ENCODE measurements at regions not wholly inside any gene's neighbourhood (a gene's known extent, or its start where the extent isn't known, plus 50 kb on each side); places are given as distances from the start of the nearest gene placed in this dataset.

DNA sequence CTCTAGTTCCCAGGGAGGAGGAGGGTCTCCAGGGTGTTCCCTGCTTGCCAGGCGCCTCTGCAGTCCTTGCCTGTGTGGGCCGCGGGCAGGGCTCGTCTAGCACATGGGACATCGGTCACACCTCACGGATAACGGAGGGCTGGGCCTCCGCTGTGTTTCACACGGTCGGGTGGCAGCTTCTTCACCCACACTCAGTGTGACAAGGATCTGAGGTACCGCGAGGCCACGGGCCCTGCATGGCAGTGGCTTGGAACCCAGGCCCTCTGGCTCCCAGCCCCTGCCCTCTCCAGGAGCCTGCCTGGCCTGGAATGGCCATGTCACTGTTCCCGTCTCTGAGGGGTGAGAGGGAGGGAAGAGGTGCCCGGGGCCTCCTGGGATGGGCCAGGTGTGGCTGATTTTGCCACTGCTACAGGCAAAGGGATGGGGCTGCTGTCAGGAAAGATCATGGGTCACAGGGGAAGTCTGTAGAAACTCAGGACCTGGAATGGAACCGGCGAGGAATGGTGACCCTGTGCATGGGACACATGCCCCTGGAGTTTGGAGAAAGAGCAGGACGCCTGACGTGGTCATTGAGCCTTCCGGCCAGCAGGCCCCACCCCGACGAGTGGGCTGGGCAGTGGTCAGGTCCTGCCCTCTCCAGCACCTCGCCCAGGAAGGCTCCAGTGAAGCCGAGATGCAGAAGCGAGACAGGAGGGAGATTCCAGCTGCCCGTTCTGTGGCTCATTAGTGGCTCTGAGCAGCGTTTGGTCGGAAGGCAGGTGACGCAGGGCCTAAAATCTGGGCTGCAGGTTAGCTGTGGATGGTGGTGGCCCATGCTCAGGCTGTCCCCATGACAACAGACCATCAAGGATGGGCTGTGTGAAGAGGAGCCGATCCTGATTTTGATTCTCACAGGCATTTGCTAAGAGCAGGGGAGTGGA, 76.5 kb upstream of the GSE1 start:
- H3K4me3 ChIP-seq (ENCODE audit: low read depth, low read length) = no peak overlapping the region
- DNase-seq (ENCODE audit: low read depth) = no peak
- TF ChIP-seq, protein P1, sequence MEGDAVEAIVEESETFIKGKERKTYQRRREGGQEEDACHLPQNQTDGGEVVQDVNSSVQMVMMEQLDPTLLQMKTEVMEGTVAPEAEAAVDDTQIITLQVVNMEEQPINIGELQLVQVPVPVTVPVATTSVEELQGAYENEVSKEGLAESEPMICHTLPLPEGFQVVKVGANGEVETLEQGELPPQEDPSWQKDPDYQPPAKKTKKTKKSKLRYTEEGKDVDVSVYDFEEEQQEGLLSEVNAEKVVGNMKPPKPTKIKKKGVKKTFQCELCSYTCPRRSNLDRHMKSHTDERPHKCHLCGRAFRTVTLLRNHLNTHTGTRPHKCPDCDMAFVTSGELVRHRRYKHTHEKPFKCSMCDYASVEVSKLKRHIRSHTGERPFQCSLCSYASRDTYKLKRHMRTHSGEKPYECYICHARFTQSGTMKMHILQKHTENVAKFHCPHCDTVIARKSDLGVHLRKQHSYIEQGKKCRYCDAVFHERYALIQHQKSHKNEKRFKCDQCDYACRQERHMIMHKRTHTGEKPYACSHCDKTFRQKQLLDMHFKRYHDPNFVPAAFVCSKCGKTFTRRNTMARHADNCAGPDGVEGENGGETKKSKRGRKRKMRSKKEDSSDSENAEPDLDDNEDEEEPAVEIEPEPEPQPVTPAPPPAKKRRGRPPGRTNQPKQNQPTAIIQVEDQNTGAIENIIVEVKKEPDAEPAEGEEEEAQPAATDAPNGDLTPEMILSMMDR (IDR thresholded peaks at IDR 0.05; ENCODE audit: insufficient read depth, low read length) = no peak

- TF ChIP-seq, protein P1 (IDR thresholded peaks at IDR 0.05; ENCODE audit: insufficient read depth, low read length) = no peak
- no peak overlapping the region for H3K4me3 ChIP-seq (ENCODE audit: low read depth, low read length)
- no peak for DNase-seq (ENCODE audit: low read depth)
Observed at GRCh38 chr16:85537331-85537788, 75.8 kb upstream of the GSE1 start.

GRCh38 chr16:85537795-85538401, 75.2 kb upstream of the GSE1 start:
- no peak overlapping the region for H3K4me3 ChIP-seq (ENCODE audit: low read depth, low read length)
- TF ChIP-seq, protein P1 (IDR thresholded peaks at IDR 0.05; ENCODE audit: insufficient read depth, low read length) = no peak
- no peak for DNase-seq (ENCODE audit: low read depth)

GRCh38 chr16:85539084-85539483, 74.0 kb upstream of the GSE1 start:
- DNase-seq (ENCODE audit: low read depth) = no peak
- TF ChIP-seq, protein P1 (IDR thresholded peaks at IDR 0.05; ENCODE audit: insufficient read depth, low read length) = no peak
- no peak overlapping the region for H3K4me3 ChIP-seq (ENCODE audit: low read depth, low read length)

DNA sequence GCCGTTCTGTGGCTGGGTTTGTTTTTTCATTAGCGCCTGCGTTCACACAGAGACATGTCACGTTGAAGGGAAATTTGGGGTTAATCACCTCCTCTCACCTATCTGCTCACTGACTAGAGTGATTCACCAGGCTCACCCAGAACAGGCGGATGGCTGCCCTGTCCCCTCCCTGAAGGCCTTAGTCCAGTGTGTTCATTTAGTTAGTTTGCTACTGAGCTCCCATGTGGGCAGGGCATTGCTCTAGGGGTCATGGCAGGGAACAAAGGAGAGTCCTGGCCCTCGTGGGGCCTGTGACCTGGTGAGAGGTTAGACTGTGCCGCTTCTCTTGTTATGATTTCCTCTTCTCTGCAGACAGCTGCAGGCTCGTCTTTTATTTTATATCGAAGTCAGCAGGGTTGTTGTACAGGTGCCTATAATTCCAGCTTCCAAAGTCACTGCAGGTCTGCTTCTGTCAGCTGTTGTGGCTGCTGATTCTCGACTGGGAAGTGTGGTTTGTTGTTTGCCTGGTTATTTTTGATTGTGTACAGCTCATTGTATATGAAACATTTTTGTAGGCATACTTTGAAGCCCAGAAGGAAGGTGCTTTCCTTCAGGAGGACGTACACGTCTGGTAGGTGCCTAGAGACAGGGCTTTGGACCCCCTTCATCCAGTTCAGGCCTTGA, 73.4 kb upstream of the GSE1 start:
- TF ChIP-seq, protein P1 (IDR thresholded peaks at IDR 0.05; ENCODE audit: insufficient read depth, low read length) = no peak
- DNase-seq (ENCODE audit: low read depth) = no peak

DNA sequence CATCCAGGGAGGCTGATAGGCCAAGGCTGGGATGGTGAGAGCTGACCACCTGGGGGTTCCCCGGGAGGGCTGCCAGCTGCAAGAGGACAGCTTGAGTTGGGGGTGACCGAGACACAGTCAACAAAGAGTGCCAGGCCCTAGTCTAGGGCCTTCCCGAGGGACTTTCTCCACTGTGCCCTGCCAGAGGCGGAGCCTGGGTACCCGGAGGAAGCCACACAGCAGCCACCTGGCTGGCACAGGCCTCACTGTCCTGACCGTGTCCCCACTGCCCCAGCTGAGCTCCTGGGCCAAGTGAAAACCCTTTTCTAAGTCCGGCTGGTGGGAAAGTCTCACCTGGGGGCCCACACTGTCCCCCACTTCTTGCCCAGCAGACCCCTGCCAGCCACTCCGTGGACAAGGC, 71.9 kb upstream of the GSE1 start:
- no peak for DNase-seq (ENCODE audit: low read depth)
- TF ChIP-seq, protein P1 (IDR thresholded peaks at IDR 0.05; ENCODE audit: insufficient read depth, low read length) = no peak
- no peak overlapping the region for H3K4me3 ChIP-seq (ENCODE audit: low read depth, low read length)

More for the DNA sequence above, 73.4 kb upstream of the GSE1 start:
- no peak overlapping the region for H3K4me3 ChIP-seq (ENCODE audit: low read depth, low read length)

Data from fibroblast of the aortic adventitia (primary cell).